ENCODE measurements at regions not wholly inside any gene's neighbourhood (a gene's known extent, or its start where the extent isn't known, plus 50 kb on each side); places are given as distances from the start of the nearest gene placed in this dataset.

DNA sequence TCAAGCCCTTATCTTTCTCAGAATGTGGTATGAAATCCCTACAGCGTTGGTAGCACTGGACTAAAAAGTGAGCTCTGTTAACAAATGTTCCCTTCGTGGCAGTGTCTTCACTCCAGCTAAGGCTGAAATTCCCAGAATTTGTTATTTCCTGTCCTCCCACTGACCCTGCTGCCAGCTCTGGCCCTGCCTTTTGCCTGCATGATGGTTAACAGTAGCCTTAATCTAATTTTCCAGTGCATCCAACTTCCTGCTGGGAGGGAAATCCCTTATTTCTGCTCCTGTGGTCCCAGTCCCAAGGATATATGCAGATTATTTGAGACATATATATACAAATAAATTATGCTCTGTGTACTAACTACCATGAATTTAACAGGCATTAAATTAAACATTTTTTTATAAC is 157.2 kb upstream of the CARMIL1 start:
- TF ChIP-seq, protein P1, sequence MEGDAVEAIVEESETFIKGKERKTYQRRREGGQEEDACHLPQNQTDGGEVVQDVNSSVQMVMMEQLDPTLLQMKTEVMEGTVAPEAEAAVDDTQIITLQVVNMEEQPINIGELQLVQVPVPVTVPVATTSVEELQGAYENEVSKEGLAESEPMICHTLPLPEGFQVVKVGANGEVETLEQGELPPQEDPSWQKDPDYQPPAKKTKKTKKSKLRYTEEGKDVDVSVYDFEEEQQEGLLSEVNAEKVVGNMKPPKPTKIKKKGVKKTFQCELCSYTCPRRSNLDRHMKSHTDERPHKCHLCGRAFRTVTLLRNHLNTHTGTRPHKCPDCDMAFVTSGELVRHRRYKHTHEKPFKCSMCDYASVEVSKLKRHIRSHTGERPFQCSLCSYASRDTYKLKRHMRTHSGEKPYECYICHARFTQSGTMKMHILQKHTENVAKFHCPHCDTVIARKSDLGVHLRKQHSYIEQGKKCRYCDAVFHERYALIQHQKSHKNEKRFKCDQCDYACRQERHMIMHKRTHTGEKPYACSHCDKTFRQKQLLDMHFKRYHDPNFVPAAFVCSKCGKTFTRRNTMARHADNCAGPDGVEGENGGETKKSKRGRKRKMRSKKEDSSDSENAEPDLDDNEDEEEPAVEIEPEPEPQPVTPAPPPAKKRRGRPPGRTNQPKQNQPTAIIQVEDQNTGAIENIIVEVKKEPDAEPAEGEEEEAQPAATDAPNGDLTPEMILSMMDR (IDR thresholded peaks at IDR 0.05), result no peak
- no peak for TF ChIP-seq ZFX (IDR thresholded peaks at IDR 0.05; ENCODE audit: borderline replicate concordance)
